Endothelial cell of umbilical vein (primary cell): ENCODE measurements at regions not wholly inside any gene's neighbourhood (a gene's known extent, or its start where the extent isn't known, plus 50 kb on each side); places are given as distances from the start of the nearest gene placed in this dataset.

Source experiments
- BruUV-seq: library from RNA; stranded (reverse); fragments of 400-500 nt; replicated peaks from 2 replicates; lab custom pipeline; 2021; lab: Mats Ljungman, UMichigan
- CTCF ChIA-PET: fragments of 300-600, 350-600 bp; sonication (Branson Sonifier 250); formaldehyde crosslinking; loops from one replicate; lab custom pipeline; 2021; ENCODE audit warnings: antibody characterized with exemption, inconsistent platforms; lab: Charles Lee
- POLR2A ChIA-PET: fragments of 300-600, 350-600 bp; sonication (Branson Sonifier 250); formaldehyde crosslinking; loops from one replicate; lab custom pipeline; 2021; ENCODE audit warnings: antibody characterized with exemption, inconsistent platforms; lab: Charles Lee
- DNase-seq: peaks from one replicate; pipeline ENCODE4 v3.0.0-alpha.2; 2011; ENCODE audit warnings: low read depth, low spot score
- FAIRE-seq: peaks from 2 replicates; lab custom pipeline; 2011; peaks lifted over from hg19 to GRCh38; lab: Jason Lieb, UNC
- H2AFZ ChIP-seq: 2 replicates; pipeline ENCODE4 v1.6.0; 2012; ENCODE audit warnings: low read depth, low read length, control low read depth, inconsistent platforms
- H3K27ac ChIP-seq: 2 replicates; pipeline ENCODE4 v1.5.1; 2011; ENCODE audit warnings: low read depth, mild to moderate bottlenecking, control low read depth, low read length, moderate library complexity; ENCODE audit not compliant: insufficient read depth
- H3K27me3 ChIP-seq, 2 experiments: 2 replicates each; pipeline versions ENCODE4 v1.6.0 to v1.6.1; 2011; ENCODE audit warnings: low read length in 2 of 2, mixed read lengths in 1 of 2; ENCODE audit not compliant: control insufficient read depth in 2 of 2, insufficient read depth in 2 of 2
- H3K36me3 ChIP-seq, 2 experiments: 2 replicates in 1 of 2; 3 replicates in 1 of 2; pipeline ENCODE4 v1.5.1; 2011; ENCODE audit warnings: low read length in 2 of 2, mild to moderate bottlenecking in 1 of 2, moderate library complexity in 1 of 2; ENCODE audit not compliant: control insufficient read depth in 2 of 2, insufficient read depth in 2 of 2; ENCODE audit errors: extremely low read depth in 1 of 2
- H3K4me1 ChIP-seq: 3 replicates; pipeline ENCODE4 v1.5.1; 2011; ENCODE audit warnings: mild to moderate bottlenecking, low read length; ENCODE audit not compliant: control insufficient read depth, insufficient read depth; ENCODE audit errors: extremely low read depth
- H3K4me2 ChIP-seq: 2 replicates; pipeline ENCODE4 v1.6.1; 2011; ENCODE audit warnings: low read length, control low read depth, mixed read lengths; ENCODE audit not compliant: insufficient read depth
- H3K4me3 ChIP-seq, 3 experiments: fragments of 200-600 bp in 1 of 3; sonication (generic), shearing (Covaris generic) in 1 of 3; replicated peaks in 1 of 3; 2 replicates each; pipeline ENCODE4 v1.5.1; 2011 to 2016; ENCODE audit warnings: control low read depth in 3 of 3, low read length in 3 of 3, mild to moderate bottlenecking in 2 of 3, inconsistent platforms in 1 of 3, low read depth in 1 of 3, moderate library complexity in 1 of 3; ENCODE audit not compliant: insufficient read depth in 1 of 3
- H3K79me2 ChIP-seq: 2 replicates; pipeline ENCODE4 v1.6.0; 2012; ENCODE audit warnings: low read length, inconsistent platforms; ENCODE audit not compliant: control insufficient read depth, insufficient read depth
- H3K9ac ChIP-seq: replicated peaks from 2 replicates; pipeline ENCODE3; 2011; ENCODE audit warnings: low read length, control low read depth; ENCODE audit not compliant: insufficient read depth; ENCODE audit errors: extremely low read depth
- H3K9me1 ChIP-seq: replicated peaks from 3 replicates; pipeline ENCODE4 v1.6.0; 2011; ENCODE audit warnings: mild to moderate bottlenecking, low read length; ENCODE audit not compliant: control insufficient read depth, insufficient read depth; ENCODE audit errors: extremely low read depth
- H3K9me3 ChIP-seq: replicated peaks from 2 replicates; pipeline ENCODE4 v1.5.1; 2012; ENCODE audit warnings: low read length, inconsistent platforms; ENCODE audit not compliant: control insufficient read depth, insufficient read depth
- H4K20me1 ChIP-seq: replicated peaks from 2 replicates; pipeline ENCODE3; 2011; ENCODE audit warnings: mild to moderate bottlenecking, low read length; ENCODE audit not compliant: control insufficient read depth, insufficient read depth; ENCODE audit errors: extremely low read depth
- EZH2 ChIP-seq: IDR thresholded peaks from 2 replicates; pipeline ENCODE4 v1.6.1; 2012; ENCODE audit warnings: borderline replicate concordance, low read depth, mild to moderate bottlenecking, moderate library complexity, low read length, inconsistent platforms; ENCODE audit not compliant: severe bottlenecking
- FOS ChIP-seq: IDR thresholded peaks from 2 replicates; pipeline ENCODE4 v1.6.1; 2011; ENCODE audit warnings: mild to moderate bottlenecking, low read length, moderate library complexity, borderline replicate concordance; ENCODE audit not compliant: insufficient read depth
- GATA2 ChIP-seq: IDR thresholded peaks from 2 replicates; pipeline ENCODE4 v1.7.0; 2011; ENCODE audit warnings: low read depth, mild to moderate bottlenecking, moderate library complexity, mixed read lengths, low read length; ENCODE audit not compliant: insufficient read length, insufficient read depth
- JUN ChIP-seq: IDR thresholded peaks from 2 replicates; pipeline ENCODE4 v1.6.1; 2011; ENCODE audit warnings: borderline replicate concordance, low read depth; ENCODE audit not compliant: insufficient read length, insufficient read depth
- MYC ChIP-seq: IDR thresholded peaks from one replicate; pipeline ENCODE4 v1.6.1; 2011; ENCODE audit warnings: mild to moderate bottlenecking, low read depth, low read length
- POLR2A ChIP-seq: IDR thresholded peaks from 2 replicates; pipeline ENCODE4 v1.6.1; 2012; ENCODE audit warnings: low read depth, mild to moderate bottlenecking, control low read depth, low read length
- POLR2AphosphoS5 ChIP-seq: IDR thresholded peaks from 2 replicates; pipeline ENCODE4 v1.6.1; 2012; ENCODE audit warnings: low read depth, mild to moderate bottlenecking, control low read depth, low read length, moderate library complexity; ENCODE audit not compliant: insufficient read depth
- dilution Hi-C: fragments of 300-500 bp; cut with MboI; formaldehyde crosslinking; loops from one replicate; pipeline ENCODE4 v1.15.0; 2019; ENCODE audit warnings: low sequenced_read_pairs; ENCODE audit not compliant: extremely low pct_ligation_motif_present
- intact Hi-C: fragments of 100-400 bp; cut with micrococcal nuclease; formaldehyde crosslinking; loops from one replicate; pipeline ENCODE4 v1.10.0; 2022
- TF ChIP-seq, protein P1 (sequence below), 2 donors: IDR thresholded peaks; 1 replicate in 1 of 2; 2 replicates in 1 of 2; pipeline ENCODE4 v1.5.1; 2011; ENCODE audit warnings: low read length in 2 of 2, mild to moderate bottlenecking in 2 of 2, moderate library complexity in 2 of 2, control low read depth in 1 of 2, inconsistent platforms in 1 of 2, low read depth in 1 of 2; ENCODE audit not compliant: insufficient read depth in 1 of 2; ENCODE audit errors: extremely low read depth in 1 of 2
- TF ChIP-seq, protein P2 (sequence below): IDR thresholded peaks from 2 replicates; pipeline ENCODE4 v1.6.1; 2011; ENCODE audit not compliant: insufficient read depth, insufficient read length

DNA sequence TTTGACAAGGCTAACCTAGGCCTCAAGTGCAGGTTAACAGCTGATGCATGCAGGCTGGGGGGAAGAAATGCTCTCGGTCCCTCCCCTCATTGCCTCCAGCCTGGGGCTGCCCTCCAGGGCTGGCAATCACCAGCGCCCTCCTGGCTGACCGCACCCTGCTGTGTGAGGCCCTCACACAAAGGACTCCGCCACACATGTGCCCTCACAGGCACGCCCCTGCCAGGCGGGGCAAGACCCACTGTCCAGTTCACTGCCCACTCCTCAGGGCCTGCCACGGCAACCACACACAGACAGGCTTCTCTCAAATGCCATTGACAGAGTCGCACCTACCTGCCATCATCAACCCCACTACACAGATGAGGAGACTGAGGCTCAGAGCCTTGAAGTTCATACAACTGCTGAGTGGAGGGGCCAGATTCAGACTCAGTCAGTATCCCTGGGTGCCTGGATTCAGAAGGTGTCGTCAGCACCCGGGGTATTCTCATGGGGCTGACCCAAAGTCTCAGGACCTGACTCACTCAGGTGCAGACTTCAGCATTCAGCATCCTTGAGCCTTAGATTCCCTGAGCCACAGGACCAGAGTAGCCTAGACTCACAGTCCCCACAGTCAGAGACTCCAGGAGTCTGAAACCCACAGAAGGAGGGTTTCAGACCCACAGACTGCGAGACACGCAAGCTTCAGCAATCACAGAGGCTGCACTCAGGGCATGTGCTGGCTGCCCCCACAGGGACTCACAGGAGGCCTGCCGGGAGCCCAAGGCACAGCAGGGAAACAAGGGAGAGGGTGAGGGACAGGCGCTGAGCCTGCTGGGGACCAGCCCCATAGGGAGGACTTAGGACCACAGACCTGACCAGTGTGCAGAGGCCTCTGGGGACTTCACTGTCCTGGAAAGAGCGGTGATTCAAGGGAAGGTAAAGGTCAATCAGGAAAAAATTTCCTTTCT is 458.0 kb downstream of the MATN1 start:
- no peaks in the 10 kb centered on the region for H4K20me1 ChIP-seq
- no peak overlapping the region for H3K9ac ChIP-seq
- ChIA-PET CTCF (no interaction called here), POLR2A (no interaction called here)
- H3K9me1 ChIP-seq, result no peaks in the 10 kb centered on the region
- no peak overlapping the region for H2AFZ ChIP-seq
- H3K9me3 ChIP-seq, result no peaks in the 10 kb centered on the region
- no peaks in the 10 kb centered on the region for H3K4me1 ChIP-seq
- H3K79me2 ChIP-seq, result no peaks in the 10 kb centered on the region
- dilution Hi-C loops, result no loop called here
- intact Hi-C loops, result no loop called here
- no peak overlapping the region for H3K4me2 ChIP-seq
- no TSS peak for BruUV-seq
- H3K36me3 ChIP-seq, result no peaks in the 10 kb centered on the region
- no peak overlapping the region for H3K27ac ChIP-seq
- DNase-seq (no peak), FAIRE-seq (no peak)
- TF ChIP-seq, protein P1, sequence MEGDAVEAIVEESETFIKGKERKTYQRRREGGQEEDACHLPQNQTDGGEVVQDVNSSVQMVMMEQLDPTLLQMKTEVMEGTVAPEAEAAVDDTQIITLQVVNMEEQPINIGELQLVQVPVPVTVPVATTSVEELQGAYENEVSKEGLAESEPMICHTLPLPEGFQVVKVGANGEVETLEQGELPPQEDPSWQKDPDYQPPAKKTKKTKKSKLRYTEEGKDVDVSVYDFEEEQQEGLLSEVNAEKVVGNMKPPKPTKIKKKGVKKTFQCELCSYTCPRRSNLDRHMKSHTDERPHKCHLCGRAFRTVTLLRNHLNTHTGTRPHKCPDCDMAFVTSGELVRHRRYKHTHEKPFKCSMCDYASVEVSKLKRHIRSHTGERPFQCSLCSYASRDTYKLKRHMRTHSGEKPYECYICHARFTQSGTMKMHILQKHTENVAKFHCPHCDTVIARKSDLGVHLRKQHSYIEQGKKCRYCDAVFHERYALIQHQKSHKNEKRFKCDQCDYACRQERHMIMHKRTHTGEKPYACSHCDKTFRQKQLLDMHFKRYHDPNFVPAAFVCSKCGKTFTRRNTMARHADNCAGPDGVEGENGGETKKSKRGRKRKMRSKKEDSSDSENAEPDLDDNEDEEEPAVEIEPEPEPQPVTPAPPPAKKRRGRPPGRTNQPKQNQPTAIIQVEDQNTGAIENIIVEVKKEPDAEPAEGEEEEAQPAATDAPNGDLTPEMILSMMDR (IDR thresholded peaks at IDR 0.05; ENCODE audit: extremely low read depth in 1 of 2, insufficient read depth in 1 of 2, low read depth in 1 of 2, low read length in 2 of 2), result no peak
- no peak for TF ChIP-seq MYC
- TF ChIP-seq EZH2, result no peak
- TF ChIP-seq, protein P2, sequence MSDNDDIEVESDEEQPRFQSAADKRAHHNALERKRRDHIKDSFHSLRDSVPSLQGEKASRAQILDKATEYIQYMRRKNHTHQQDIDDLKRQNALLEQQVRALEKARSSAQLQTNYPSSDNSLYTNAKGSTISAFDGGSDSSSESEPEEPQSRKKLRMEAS, result no peak
- no peak for TF ChIP-seq JUN
- no peak for TF ChIP-seq FOS
- TF ChIP-seq POLR2A, result no peak
- TF ChIP-seq POLR2AphosphoS5, result no peak
- no peak for TF ChIP-seq GATA2
- H3K27me3 ChIP-seq, result no peaks in the 10 kb centered on the region
- H3K4me3 ChIP-seq, result no peak overlapping the region
